HCT116 (cell line): ENCODE measurements at regions not wholly inside any gene's neighbourhood (a gene's known extent, or its start where the extent isn't known, plus 50 kb on each side); places are given as distances from the start of the nearest gene placed in this dataset.

Source experiments
- ATAC-seq: fragments of 200-7000 bp; cut with Tn5 transposase; 2 replicates; pipeline ENCODE4 v1.9.1; 2020; ENCODE audit warnings: mild to moderate bottlenecking, moderate library complexity
- BruUV-seq: library from RNA; stranded (reverse); fragments of 400-500 nt; replicated peaks from 2 replicates; lab custom pipeline; 2021; lab: Mats Ljungman, UMichigan
- CTCF ChIA-PET: fragments of 300-600 bp; sonication (Branson Sonifier 250); formaldehyde crosslinking; loops from one replicate; lab custom pipeline; 2021; ENCODE audit warnings: antibody characterized with exemption; lab: Charles Lee
- POLR2A ChIA-PET: fragments of 300-600, 350-600 bp; sonication (Branson Sonifier 250); formaldehyde crosslinking; loops from one replicate; lab custom pipeline; 2021; ENCODE audit warnings: antibody characterized with exemption; lab: Charles Lee
- RAD21 ChIA-PET, 2 experiments: fragments of 300-600 bp; sonication (Branson Sonifier 250); formaldehyde crosslinking; loops; one replicate each; lab custom pipeline; 2023; ENCODE audit warnings: low total read pairs in 2 of 2; ENCODE audit not compliant: uncharacterized antibody in 2 of 2, unreplicated experiment in 2 of 2, low non-redundant PET in 1 of 2; lab: Charles Lee
- DNase-seq: peaks from one replicate; pipeline ENCODE4 v3.0.0-alpha.2; 2010; ENCODE audit warnings: low read depth, low spot score
- H2AFZ ChIP-seq: fragments of 200-600 bp; shearing (Covaris generic), sonication (generic); 2 replicates; pipeline ENCODE4 v1.6.1; 2017; ENCODE audit warnings: low read depth, mixed run types, mixed read lengths, antibody characterized with exemption, low read length; ENCODE audit not compliant: poor library complexity, severe bottlenecking
- H3K27ac ChIP-seq: 2 replicates; pipeline ENCODE4 v1.5.1; 2012; ENCODE audit warnings: low read depth, low read length
- H3K27me3 ChIP-seq: fragments of 200-600 bp; sonication (generic); 2 replicates; pipeline ENCODE4 v1.6.1; 2016; ENCODE audit warnings: mixed run types, low read length, mixed read lengths; ENCODE audit not compliant: insufficient read depth
- H3K36me3 ChIP-seq, 2 experiments: fragments of 200-500 bp in 1 of 2; fragments of 200-600 bp in 1 of 2; sonication (Bioruptor generic) in 1 of 2; sonication (generic) in 1 of 2; 2 replicates each; pipeline versions ENCODE4 v1.5.1 to v1.6.1; 2014 to 2016; ENCODE audit warnings: low read length in 2 of 2, inconsistent platforms in 1 of 2, mixed read lengths in 1 of 2, mixed run types in 1 of 2; ENCODE audit not compliant: insufficient read depth in 2 of 2, control insufficient read depth in 1 of 2
- H3K4me1 ChIP-seq, 2 experiments: fragments of 200-600 bp in 1 of 2; sonication (generic) in 1 of 2; 2 replicates each; pipeline versions ENCODE4 v1.5.1 to v1.6.1; 2012 to 2017; ENCODE audit warnings: low read length in 2 of 2, inconsistent platforms in 1 of 2, mild to moderate bottlenecking in 1 of 2, mixed read lengths in 1 of 2, mixed run types in 1 of 2, moderate library complexity in 1 of 2; ENCODE audit not compliant: insufficient read depth in 2 of 2, control insufficient read depth in 1 of 2
- H3K4me2 ChIP-seq: fragments of 200-600 bp; sonication (generic); 2 replicates; pipeline ENCODE4 v1.6.1; 2017; ENCODE audit warnings: mixed run types, low read length, mixed read lengths
- H3K4me3 ChIP-seq, 2 experiments: fragments of 200-600 bp in 1 of 2; sonication (generic) in 1 of 2; replicated peaks in 1 of 2; 2 replicates each; pipeline ENCODE4 v1.5.1; 2011 to 2016; ENCODE audit warnings: low read length in 2 of 2, control low read depth in 1 of 2, low read depth in 1 of 2, mild to moderate bottlenecking in 1 of 2, mixed read lengths in 1 of 2, mixed run types in 1 of 2
- H3K79me2 ChIP-seq: fragments of 200-600 bp; sonication (generic); 2 replicates; pipeline ENCODE4 v1.6.1; 2017; ENCODE audit warnings: mild to moderate bottlenecking, mixed run types, low read length, moderate library complexity, mixed read lengths; ENCODE audit not compliant: insufficient read depth
- H3K9ac ChIP-seq: fragments of 200-600 bp; sonication (generic); 2 replicates; pipeline ENCODE4 v1.6.1; 2016; ENCODE audit warnings: low read length, mixed read lengths
- H3K9me2 ChIP-seq: fragments of 200-600 bp; sonication (generic), shearing (Covaris generic); 2 replicates; pipeline ENCODE4 v1.6.1; 2017; ENCODE audit warnings: mixed run types, mild to moderate bottlenecking, moderate library complexity; ENCODE audit not compliant: insufficient read depth
- H3K9me3 ChIP-seq, 2 experiments: fragments of 200-500 bp in 1 of 2; fragments of 200-600 bp in 1 of 2; sonication (Bioruptor generic) in 1 of 2; sonication (generic) in 1 of 2; 2 replicates each; pipeline ENCODE4 v1.6.1; 2014 to 2017; ENCODE audit warnings: low read length in 2 of 2, mixed read lengths in 2 of 2, inconsistent platforms in 1 of 2, low read depth in 1 of 2, mild to moderate bottlenecking in 1 of 2, mixed run types in 1 of 2, moderate library complexity in 1 of 2; ENCODE audit not compliant: control insufficient read depth in 1 of 2, insufficient read depth in 1 of 2
- H4K20me1 ChIP-seq: fragments of 200-600 bp; sonication (generic), shearing (Covaris generic); 2 replicates; pipeline ENCODE4 v1.6.1; 2017; ENCODE audit warnings: mixed run types, mild to moderate bottlenecking, moderate library complexity; ENCODE audit not compliant: insufficient read depth
- CBX3 ChIP-seq: IDR thresholded peaks from 2 replicates; pipeline ENCODE4 v1.6.1; 2012; ENCODE audit warnings: low read depth
- EGR1 ChIP-seq: IDR thresholded peaks from 2 replicates; pipeline ENCODE4 v1.6.1; 2012; ENCODE audit warnings: low read depth
- ELF1 ChIP-seq: IDR thresholded peaks from 2 replicates; pipeline ENCODE4 v1.6.1; 2012; ENCODE audit warnings: low read depth, borderline replicate concordance
- EZH2phosphoT487 ChIP-seq: fragments of 200-600 bp; IDR thresholded peaks from 2 replicates; pipeline ENCODE4 v1.6.1; 2018; ENCODE audit warnings: antibody characterized with exemption, borderline replicate concordance
- FOSL1 ChIP-seq: IDR thresholded peaks from 2 replicates; pipeline ENCODE4 v1.6.1; 2012; ENCODE audit warnings: low read depth
- POLR2A ChIP-seq: IDR thresholded peaks from 2 replicates; pipeline ENCODE4 v1.7.0; 2011; ENCODE audit warnings: borderline replicate concordance; ENCODE audit not compliant: insufficient read depth, insufficient read length; ENCODE audit errors: extremely low read depth
- POLR2AphosphoS5 ChIP-seq: IDR thresholded peaks from 2 replicates; pipeline ENCODE4 v1.6.1; 2011; ENCODE audit warnings: mild to moderate bottlenecking, low read depth, low read length, moderate library complexity
- RAD21 ChIP-seq: IDR thresholded peaks from 2 replicates; pipeline ENCODE4 v1.6.1; 2012; ENCODE audit warnings: low read depth, mild to moderate bottlenecking
- SIN3A ChIP-seq: IDR thresholded peaks from 2 replicates; pipeline ENCODE4 v1.6.1; 2012; ENCODE audit warnings: low read depth
- SP1 ChIP-seq: IDR thresholded peaks from 2 replicates; pipeline ENCODE4 v1.6.1; 2012; ENCODE audit warnings: low read depth
- TCF7L2 ChIP-seq: IDR thresholded peaks from 2 replicates; pipeline ENCODE4 v1.7.0; 2011; ENCODE audit warnings: borderline replicate concordance, inconsistent platforms; ENCODE audit not compliant: insufficient read depth, insufficient read length; ENCODE audit errors: extremely low read depth
- ZFX ChIP-seq: fragments of 450-650 bp; IDR thresholded peaks from 2 replicates; pipeline ENCODE4 v1.6.1; 2017
- ZNF274 ChIP-seq: fragments of 200-500 bp; sonication (Bioruptor generic); IDR thresholded peaks from 2 replicates; pipeline ENCODE4 v1.6.1; 2014; ENCODE audit warnings: mild to moderate bottlenecking, low read depth, low read length, inconsistent platforms
- intact Hi-C: fragments of 100-400 bp; cut with micrococcal nuclease; formaldehyde crosslinking; loops from 2 replicates; pipeline ENCODE4 v1.10.0; 2022
- TF ChIP-seq, protein P1 (sequence below): IDR thresholded peaks from 2 replicates; pipeline ENCODE4 v1.6.1; 2012
- TF ChIP-seq, protein P2 (sequence below): IDR thresholded peaks from 2 replicates; pipeline ENCODE4 v1.6.1; 2012
- TF ChIP-seq, protein P3 (sequence below): IDR thresholded peaks from 2 replicates; pipeline ENCODE4 v1.6.1; 2011; ENCODE audit warnings: mild to moderate bottlenecking, low read length, moderate library complexity; ENCODE audit not compliant: insufficient replicate concordance; ENCODE audit errors: extremely low read depth
- TF ChIP-seq, protein P4 (sequence below): IDR thresholded peaks from 2 replicates; pipeline ENCODE4 v1.6.1; 2012; ENCODE audit warnings: low read depth

DNA sequence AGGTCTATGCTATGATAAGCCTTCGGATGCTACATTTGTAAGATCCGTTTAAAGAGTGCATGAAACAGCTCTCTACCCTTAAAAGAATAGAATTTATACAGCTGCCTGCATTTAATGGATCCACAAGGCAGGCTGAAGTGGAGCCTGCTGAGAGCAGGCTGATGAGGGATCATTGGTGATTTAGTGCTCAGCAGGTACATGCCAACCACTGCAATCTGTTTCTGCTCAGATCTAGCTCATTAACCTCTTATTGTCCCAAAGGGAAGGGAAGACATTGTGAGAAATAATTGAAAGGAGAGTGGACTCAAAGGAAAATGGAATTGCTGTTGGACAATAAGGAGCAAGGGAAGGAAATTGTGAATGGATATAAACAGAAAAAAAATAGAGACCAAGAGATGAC is 822.6 kb downstream of the TRIB2 start:
- ATAC-seq (no peak), DNase-seq (no peak)
- Histone ChIP-seq H3K9me3 (peaks cover 10 to 15% of the 10 kb centered on the region in 2 experiments; a peak in 2 of 4 replicates), H3K27me3 (no peaks in the 10 kb centered on the region), H3K27ac (no peak overlapping the region), H3K36me3 (no peaks in the 10 kb centered on the region), H4K20me1 (no peaks in the 10 kb centered on the region), H3K4me1 (no peaks in the 10 kb centered on the region), H2AFZ (no peak overlapping the region), H3K9me2 (no peaks in the 10 kb centered on the region), H3K79me2 (no peaks in the 10 kb centered on the region), H3K9ac (no peak overlapping the region), H3K4me2 (no peak overlapping the region), H3K4me3 (no peak overlapping the region)
- CTCF ChIA-PET = no interaction called here
- intact Hi-C loops = no loop called here
- POLR2A ChIA-PET = no interaction called here
- RAD21 ChIA-PET = no interaction called here
- no peak for TF ChIP-seq EZH2phosphoT487
- no peak for TF ChIP-seq SIN3A
- TF ChIP-seq EGR1 = no peak
- TF ChIP-seq ELF1 = no peak
- no peak for TF ChIP-seq ZFX
- TF ChIP-seq, protein P1, sequence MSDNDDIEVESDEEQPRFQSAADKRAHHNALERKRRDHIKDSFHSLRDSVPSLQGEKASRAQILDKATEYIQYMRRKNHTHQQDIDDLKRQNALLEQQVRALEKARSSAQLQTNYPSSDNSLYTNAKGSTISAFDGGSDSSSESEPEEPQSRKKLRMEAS = no peak
- TF ChIP-seq POLR2A = no peak
- TF ChIP-seq FOSL1 = no peak
- TF ChIP-seq, protein P2, sequence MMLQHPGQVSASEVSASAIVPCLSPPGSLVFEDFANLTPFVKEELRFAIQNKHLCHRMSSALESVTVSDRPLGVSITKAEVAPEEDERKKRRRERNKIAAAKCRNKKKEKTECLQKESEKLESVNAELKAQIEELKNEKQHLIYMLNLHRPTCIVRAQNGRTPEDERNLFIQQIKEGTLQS = no peak
- TF ChIP-seq RAD21 = no peak
- no peak for TF ChIP-seq CBX3
- TF ChIP-seq SP1 = no peak
- TF ChIP-seq TCF7L2 = no peak
- no TSS peak for BruUV-seq

DNA sequence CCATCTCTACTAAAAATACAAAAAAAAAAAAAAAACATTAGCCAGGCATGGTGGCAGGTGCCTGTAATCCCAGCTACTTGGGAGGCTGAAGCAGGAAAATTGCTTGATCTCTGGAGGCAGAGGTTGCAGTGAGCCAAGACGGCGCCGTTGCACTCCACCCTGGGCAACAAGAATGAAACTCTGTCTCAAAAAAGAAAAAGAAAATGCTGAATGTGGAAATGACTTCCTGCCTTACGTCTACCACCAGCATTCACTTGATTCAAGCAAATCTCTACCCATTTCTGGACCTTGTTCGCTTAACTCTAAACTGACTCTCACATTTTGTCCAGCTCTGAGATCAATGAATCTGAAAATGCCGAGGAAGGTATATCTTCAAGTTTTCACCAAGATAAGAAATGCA is 825.3 kb downstream of the TRIB2 start:
- Histone ChIP-seq H3K9ac (no peak overlapping the region), H3K79me2 (no peaks in the 10 kb centered on the region), H4K20me1 (no peaks in the 10 kb centered on the region)
- TF ChIP-seq POLR2AphosphoS5 (no peak), RAD21 (no peak), ZNF274 (no peak), SIN3A (no peak), ELF1 (no peak), EZH2phosphoT487 (no peak)
- TF ChIP-seq, protein P3, sequence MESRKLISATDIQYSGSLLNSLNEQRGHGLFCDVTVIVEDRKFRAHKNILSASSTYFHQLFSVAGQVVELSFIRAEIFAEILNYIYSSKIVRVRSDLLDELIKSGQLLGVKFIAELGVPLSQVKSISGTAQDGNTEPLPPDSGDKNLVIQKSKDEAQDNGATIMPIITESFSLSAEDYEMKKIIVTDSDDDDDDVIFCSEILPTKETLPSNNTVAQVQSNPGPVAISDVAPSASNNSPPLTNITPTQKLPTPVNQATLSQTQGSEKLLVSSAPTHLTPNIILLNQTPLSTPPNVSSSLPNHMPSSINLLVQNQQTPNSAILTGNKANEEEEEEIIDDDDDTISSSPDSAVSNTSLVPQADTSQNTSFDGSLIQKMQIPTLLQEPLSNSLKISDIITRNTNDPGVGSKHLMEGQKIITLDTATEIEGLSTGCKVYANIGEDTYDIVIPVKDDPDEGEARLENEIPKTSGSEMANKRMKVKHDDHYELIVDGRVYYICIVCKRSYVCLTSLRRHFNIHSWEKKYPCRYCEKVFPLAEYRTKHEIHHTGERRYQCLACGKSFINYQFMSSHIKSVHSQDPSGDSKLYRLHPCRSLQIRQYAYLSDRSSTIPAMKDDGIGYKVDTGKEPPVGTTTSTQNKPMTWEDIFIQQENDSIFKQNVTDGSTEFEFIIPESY = no peak
- TF ChIP-seq, protein P4, sequence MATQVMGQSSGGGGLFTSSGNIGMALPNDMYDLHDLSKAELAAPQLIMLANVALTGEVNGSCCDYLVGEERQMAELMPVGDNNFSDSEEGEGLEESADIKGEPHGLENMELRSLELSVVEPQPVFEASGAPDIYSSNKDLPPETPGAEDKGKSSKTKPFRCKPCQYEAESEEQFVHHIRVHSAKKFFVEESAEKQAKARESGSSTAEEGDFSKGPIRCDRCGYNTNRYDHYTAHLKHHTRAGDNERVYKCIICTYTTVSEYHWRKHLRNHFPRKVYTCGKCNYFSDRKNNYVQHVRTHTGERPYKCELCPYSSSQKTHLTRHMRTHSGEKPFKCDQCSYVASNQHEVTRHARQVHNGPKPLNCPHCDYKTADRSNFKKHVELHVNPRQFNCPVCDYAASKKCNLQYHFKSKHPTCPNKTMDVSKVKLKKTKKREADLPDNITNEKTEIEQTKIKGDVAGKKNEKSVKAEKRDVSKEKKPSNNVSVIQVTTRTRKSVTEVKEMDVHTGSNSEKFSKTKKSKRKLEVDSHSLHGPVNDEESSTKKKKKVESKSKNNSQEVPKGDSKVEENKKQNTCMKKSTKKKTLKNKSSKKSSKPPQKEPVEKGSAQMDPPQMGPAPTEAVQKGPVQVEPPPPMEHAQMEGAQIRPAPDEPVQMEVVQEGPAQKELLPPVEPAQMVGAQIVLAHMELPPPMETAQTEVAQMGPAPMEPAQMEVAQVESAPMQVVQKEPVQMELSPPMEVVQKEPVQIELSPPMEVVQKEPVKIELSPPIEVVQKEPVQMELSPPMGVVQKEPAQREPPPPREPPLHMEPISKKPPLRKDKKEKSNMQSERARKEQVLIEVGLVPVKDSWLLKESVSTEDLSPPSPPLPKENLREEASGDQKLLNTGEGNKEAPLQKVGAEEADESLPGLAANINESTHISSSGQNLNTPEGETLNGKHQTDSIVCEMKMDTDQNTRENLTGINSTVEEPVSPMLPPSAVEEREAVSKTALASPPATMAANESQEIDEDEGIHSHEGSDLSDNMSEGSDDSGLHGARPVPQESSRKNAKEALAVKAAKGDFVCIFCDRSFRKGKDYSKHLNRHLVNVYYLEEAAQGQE = no peak
- TF ChIP-seq, all 23 proteins: peak for 0
- DNase-seq (no peak), ATAC-seq (no peak)
- CTCF ChIA-PET = no interaction called here
- Histone ChIP-seq H3K27me3 (no peaks in the 10 kb centered on the region), H3K27ac (no peak overlapping the region), H2AFZ (no peak overlapping the region), H3K9me3 (peaks cover 10 to 27% of the 10 kb centered on the region in 2 experiments; a peak in 2 of 4 replicates), H3K4me2 (no peak overlapping the region), H3K4me3 (no peak overlapping the region), H3K36me3 (no peaks in the 10 kb centered on the region), H3K4me1 (no peaks in the 10 kb centered on the region), H3K9me2 (no peaks in the 10 kb centered on the region)
- POLR2A ChIA-PET = no interaction called here
- RAD21 ChIA-PET = no interaction called here
- no TSS peak for BruUV-seq
- intact Hi-C loops = no loop called here
